CD4-positive, CD25-positive, alpha-beta regulatory T cell (primary cell): ENCODE measurements at regions not wholly inside any gene's neighbourhood (a gene's known extent, or its start where the extent isn't known, plus 50 kb on each side); places are given as distances from the start of the nearest gene placed in this dataset.

ENCODE experiments used
- ATAC-seq, 2 donors: fragments of 150-1000 bp; cut with Tn5 transposase; one replicate each; pipeline ENCODE4 v1.10.0; 2021; ENCODE audit warnings: low read depth in 2 of 2, moderate number of reproducible peaks in 2 of 2, moderate library complexity in 1 of 2
- DNase-seq, 3 donors: peaks; one replicate each; pipeline versions ENCODE4 v3.0.0 to v3.0.0-alpha.2; 2012 to 2022; ENCODE audit warnings: mixed read lengths in 1 of 3
- H3K27ac ChIP-seq: one replicate; pipeline ENCODE4 v1.7.0; 2013; ENCODE audit warnings: mild to moderate bottlenecking, low read length; ENCODE audit not compliant: insufficient read depth, poor library complexity, severe bottlenecking
- H3K27me3 ChIP-seq: one replicate; pipeline ENCODE4 v1.7.0; 2013; ENCODE audit warnings: low read length; ENCODE audit not compliant: control insufficient read depth, insufficient read depth
- H3K36me3 ChIP-seq: one replicate; pipeline ENCODE4 v1.7.0; 2013; ENCODE audit warnings: mild to moderate bottlenecking, low read length, moderate library complexity; ENCODE audit not compliant: control insufficient read depth, insufficient read depth
- H3K4me1 ChIP-seq: 2 replicates; pipeline ENCODE4 v1.7.0; 2013; ENCODE audit warnings: mild to moderate bottlenecking, low read length; ENCODE audit not compliant: insufficient read depth, control insufficient read depth, poor library complexity, severe bottlenecking
- H3K4me3 ChIP-seq: one replicate; pipeline ENCODE4 v1.7.0; 2013; ENCODE audit warnings: low read depth, mild to moderate bottlenecking, low read length, moderate library complexity
- H3K9me3 ChIP-seq, 2 experiments: 1 replicate in 1 of 2; 2 replicates in 1 of 2; pipeline ENCODE4 v1.7.0; 2013; ENCODE audit warnings: low read length in 2 of 2, mild to moderate bottlenecking in 1 of 2, moderate library complexity in 1 of 2; ENCODE audit not compliant: control insufficient read depth in 2 of 2
- H3K27ac Mint-ChIP-seq, 3 donors: one replicate each; pipeline ENCODE4 v1.8.0; 2020 to 2022; ENCODE audit warnings: mild to moderate bottlenecking in 3 of 3, mixed read lengths in 3 of 3, moderate library complexity in 2 of 3
- H3K27me3 Mint-ChIP-seq: one replicate; pipeline ENCODE4 v1.8.0; 2022; ENCODE audit warnings: mild to moderate bottlenecking, mixed read lengths
- H3K36me3 Mint-ChIP-seq: one replicate; pipeline ENCODE4 v1.8.0; 2020; ENCODE audit warnings: mixed read lengths
- H3K4me1 Mint-ChIP-seq, 4 donors: one replicate each; pipeline ENCODE4 v1.8.0; 2020 to 2022; ENCODE audit warnings: mixed read lengths in 4 of 4, mild to moderate bottlenecking in 1 of 4
- H3K4me3 Mint-ChIP-seq, 4 donors: one replicate each; pipeline ENCODE4 v1.8.0; 2020 to 2022; ENCODE audit warnings: mild to moderate bottlenecking in 4 of 4, mixed read lengths in 4 of 4, moderate library complexity in 3 of 4
- H3K9me3 Mint-ChIP-seq, 7 donors: one replicate each; pipeline ENCODE4 v1.8.0; 2020 to 2022; ENCODE audit warnings: mixed read lengths in 7 of 7, mild to moderate bottlenecking in 3 of 7, moderate library complexity in 2 of 7

DNA sequence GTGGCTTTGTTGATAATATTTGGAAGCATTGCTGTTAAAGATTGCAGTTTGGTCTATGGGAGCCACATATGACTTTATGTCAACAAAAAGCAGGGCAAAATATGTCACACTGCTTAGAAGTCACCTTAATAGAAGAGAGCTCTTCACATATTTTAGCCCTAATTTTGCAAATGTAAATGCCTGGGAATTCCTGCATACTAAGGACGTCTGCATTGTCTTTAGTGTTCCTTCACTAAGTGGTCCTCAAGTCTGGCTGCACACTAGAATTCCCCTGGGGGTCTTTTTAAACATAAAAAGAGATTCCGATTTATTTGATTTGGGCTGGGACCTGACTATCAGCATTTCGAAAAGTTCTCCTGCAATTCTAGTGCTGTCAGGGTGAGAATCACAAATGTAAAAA lies 495.1 kb upstream of the FAM241A start:
- Histone ChIP-seq H3K9me3 (no peaks in the 10 kb centered on the region), H3K4me1 (no peaks in the 10 kb centered on the region), H3K27me3 (no peaks in the 10 kb centered on the region), H3K36me3 (no peaks in the 10 kb centered on the region), H3K4me3 (no peak overlapping the region), H3K27ac (no peak overlapping the region)
- Mint-ChIP-seq H3K27ac (no peak overlapping the region), H3K4me1 (no peaks in the 10 kb centered on the region), H3K9me3 (peaks cover 0 to 5% (median 2%) of the 10 kb centered on the region in 7 donors), H3K27me3 (no peaks in the 10 kb centered on the region), H3K4me3 (no peak overlapping the region), H3K36me3 (no peaks in the 10 kb centered on the region)
- ATAC-seq (no peak), DNase-seq (no peak)

DNA sequence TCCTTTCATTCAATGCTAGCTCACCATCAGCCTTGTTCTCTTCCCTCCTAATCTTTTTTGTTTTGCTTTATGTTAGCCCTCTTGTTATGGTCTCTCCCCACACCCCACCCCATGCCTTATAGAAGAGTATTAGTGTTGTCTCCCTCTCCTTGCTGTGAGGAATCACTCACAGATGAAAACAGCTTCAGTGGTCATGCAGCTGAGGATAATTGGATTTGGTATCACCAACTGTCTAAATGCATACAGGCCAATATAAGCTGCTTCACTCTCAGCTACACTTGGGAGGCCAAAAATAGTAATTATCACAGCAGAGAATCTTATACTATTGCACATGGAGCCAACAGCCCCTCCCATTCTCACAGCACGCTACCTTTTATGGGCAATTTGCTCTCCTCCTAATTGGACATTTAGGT lies 494.6 kb upstream of the FAM241A start:
- Mint-ChIP-seq H3K4me3 (no peak overlapping the region), H3K4me1 (no peaks in the 10 kb centered on the region), H3K27me3 (no peaks in the 10 kb centered on the region), H3K9me3 (peaks cover 0 to 5% (median 2%) of the 10 kb centered on the region in 7 donors), H3K27ac (no peak overlapping the region), H3K36me3 (no peaks in the 10 kb centered on the region)
- H3K9me3 ChIP-seq: no peaks in the 10 kb centered on the region
- no peaks in the 10 kb centered on the region for H3K36me3 ChIP-seq
- ATAC-seq (no peak), DNase-seq (no peak)
- no peaks in the 10 kb centered on the region for H3K4me1 ChIP-seq
- no peak overlapping the region for H3K4me3 ChIP-seq
- no peak overlapping the region for H3K27ac ChIP-seq
- H3K27me3 ChIP-seq: no peaks in the 10 kb centered on the region

DNA sequence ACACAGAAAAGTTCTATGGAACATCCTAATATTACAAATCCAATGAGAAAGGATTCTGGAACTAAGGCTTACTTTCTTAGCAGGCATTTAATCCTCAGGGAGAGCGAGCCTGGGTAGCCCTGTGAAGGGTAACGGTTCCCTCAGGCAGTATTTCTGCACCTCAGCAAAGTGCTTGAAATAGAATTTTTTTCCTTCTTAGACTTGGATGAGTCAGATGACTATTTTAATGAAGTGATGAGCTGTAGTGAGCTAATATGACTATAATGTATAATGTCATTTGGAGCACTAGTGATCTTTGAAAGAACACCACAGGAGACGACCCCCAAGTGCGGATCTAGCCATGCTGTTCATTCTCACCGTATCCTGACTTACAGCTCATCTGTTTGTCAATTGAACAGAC lies 493.0 kb upstream of the FAM241A start:
- no peaks in the 10 kb centered on the region for H3K4me1 ChIP-seq
- no peak overlapping the region for H3K4me3 Mint-ChIP-seq
- no peaks in the 10 kb centered on the region for H3K9me3 ChIP-seq
- H3K27me3 ChIP-seq: no peaks in the 10 kb centered on the region
- H3K4me1 Mint-ChIP-seq: no peaks in the 10 kb centered on the region
- H3K36me3 ChIP-seq: no peaks in the 10 kb centered on the region
- H3K27ac ChIP-seq: no peak overlapping the region
- no peaks in the 10 kb centered on the region for H3K36me3 Mint-ChIP-seq
- no peak overlapping the region for H3K27ac Mint-ChIP-seq
- DNase-seq: no peak
- no peaks in the 10 kb centered on the region for H3K27me3 Mint-ChIP-seq
- no peak overlapping the region for H3K4me3 ChIP-seq
- peaks cover 0 to 4% (median 1%) of the 10 kb centered on the region in 7 donors for H3K9me3 Mint-ChIP-seq
- no peak for ATAC-seq

DNA sequence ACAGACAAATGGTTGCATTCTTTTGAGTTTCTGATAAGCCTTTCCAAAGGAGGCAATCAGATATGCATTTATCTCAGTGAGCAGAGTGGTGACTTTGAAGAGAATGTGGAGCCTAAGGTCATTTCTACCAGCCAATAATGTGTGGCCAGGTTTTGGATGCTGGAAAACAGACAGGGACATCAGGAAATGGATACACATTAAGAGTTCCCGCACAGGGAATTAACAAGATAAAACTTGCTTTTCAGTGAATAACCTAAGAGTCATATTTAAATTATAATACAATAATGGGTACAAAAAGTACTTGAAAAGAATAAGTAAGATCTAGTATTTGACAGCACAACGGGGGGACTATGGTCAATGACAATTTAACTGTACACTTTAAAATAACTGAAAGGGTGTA lies 492.3 kb upstream of the FAM241A start:
- Mint-ChIP-seq H3K27ac (no peak overlapping the region), H3K9me3 (peaks cover 0 to 4% (median 1%) of the 10 kb centered on the region in 7 donors), H3K27me3 (no peaks in the 10 kb centered on the region), H3K36me3 (no peaks in the 10 kb centered on the region), H3K4me3 (no peak overlapping the region), H3K4me1 (no peaks in the 10 kb centered on the region)
- no peak overlapping the region for H3K27ac ChIP-seq
- no peaks in the 10 kb centered on the region for H3K9me3 ChIP-seq
- no peaks in the 10 kb centered on the region for H3K4me1 ChIP-seq
- DNase-seq (no peak), ATAC-seq (no peak)
- H3K27me3 ChIP-seq: no peaks in the 10 kb centered on the region
- H3K36me3 ChIP-seq: no peaks in the 10 kb centered on the region
- no peak overlapping the region for H3K4me3 ChIP-seq

DNA sequence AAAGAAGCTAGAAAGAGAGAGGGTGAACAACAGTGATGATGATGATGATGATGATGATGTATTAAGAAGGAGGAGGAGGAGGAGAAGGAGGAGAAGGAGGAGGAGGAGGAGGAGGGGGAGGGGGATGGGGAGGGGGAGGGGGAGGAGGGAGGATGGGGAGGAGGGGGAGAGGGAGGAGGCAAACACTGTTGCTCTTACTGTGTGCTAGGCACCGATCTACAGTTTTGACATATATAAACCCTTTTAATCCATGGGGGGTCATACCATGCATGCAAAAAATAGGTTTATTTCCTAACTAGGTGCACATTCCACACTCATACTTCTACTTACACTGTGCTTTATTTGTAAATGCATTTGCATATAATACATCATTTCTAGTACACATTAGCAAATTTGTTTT lies 482.8 kb upstream of the FAM241A start:
- Mint-ChIP-seq H3K4me1 (no peaks in the 10 kb centered on the region), H3K4me3 (peak overlapping the region in 1 of 4 donors; percentile 51), H3K27ac (no peak overlapping the region), H3K36me3 (no peaks in the 10 kb centered on the region), H3K9me3 (peaks cover 0 to 7% (median 1%) of the 10 kb centered on the region in 7 donors), H3K27me3 (no peaks in the 10 kb centered on the region)
- Histone ChIP-seq H3K9me3 (no peaks in the 10 kb centered on the region), H3K27ac (no peak overlapping the region), H3K4me1 (no peaks in the 10 kb centered on the region), H3K27me3 (no peaks in the 10 kb centered on the region), H3K36me3 (no peaks in the 10 kb centered on the region), H3K4me3 (no peak overlapping the region)
- no peak for ATAC-seq
- no peak for DNase-seq

DNA sequence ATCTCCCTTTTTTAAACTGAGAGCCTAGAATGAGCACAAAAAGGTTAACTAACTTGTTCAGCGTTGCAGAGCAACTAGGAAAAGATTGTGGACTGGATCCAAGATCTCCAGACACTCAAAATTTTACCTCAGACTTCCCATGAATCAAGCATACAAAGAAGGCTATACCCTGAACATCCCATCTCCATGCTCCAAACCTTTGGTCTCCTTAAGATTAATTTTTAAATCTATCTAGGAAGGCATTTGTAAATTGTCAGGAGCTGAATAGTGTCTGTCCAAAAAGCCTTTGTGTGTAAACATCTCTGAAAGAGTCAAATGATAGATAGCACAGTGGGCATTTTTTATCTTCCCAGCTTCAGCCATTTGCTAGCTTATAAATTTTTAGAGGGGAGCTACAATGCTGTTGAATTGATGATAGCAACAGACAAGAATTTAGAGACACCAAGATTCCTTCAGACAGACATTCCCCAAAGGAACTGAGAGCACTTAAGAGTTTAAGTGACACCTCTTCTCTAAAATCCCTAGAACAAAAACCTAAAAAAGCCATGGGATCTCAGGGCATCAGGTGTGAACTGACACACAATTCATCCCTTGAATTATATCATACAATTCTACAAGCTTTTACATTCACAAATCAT lies 480.8 kb upstream of the FAM241A start:
- Mint-ChIP-seq H3K27me3 (no peaks in the 10 kb centered on the region), H3K4me3 (no peak overlapping the region), H3K4me1 (no peaks in the 10 kb centered on the region), H3K27ac (no peak overlapping the region), H3K9me3 (peaks cover 0 to 7% (median 3%) of the 10 kb centered on the region in 7 donors), H3K36me3 (no peaks in the 10 kb centered on the region)
- no peak for DNase-seq
- Histone ChIP-seq H3K27me3 (no peaks in the 10 kb centered on the region), H3K36me3 (no peaks in the 10 kb centered on the region), H3K9me3 (no peaks in the 10 kb centered on the region), H3K4me3 (no peak overlapping the region), H3K4me1 (no peaks in the 10 kb centered on the region), H3K27ac (no peak overlapping the region)
- ATAC-seq: no peak

DNA sequence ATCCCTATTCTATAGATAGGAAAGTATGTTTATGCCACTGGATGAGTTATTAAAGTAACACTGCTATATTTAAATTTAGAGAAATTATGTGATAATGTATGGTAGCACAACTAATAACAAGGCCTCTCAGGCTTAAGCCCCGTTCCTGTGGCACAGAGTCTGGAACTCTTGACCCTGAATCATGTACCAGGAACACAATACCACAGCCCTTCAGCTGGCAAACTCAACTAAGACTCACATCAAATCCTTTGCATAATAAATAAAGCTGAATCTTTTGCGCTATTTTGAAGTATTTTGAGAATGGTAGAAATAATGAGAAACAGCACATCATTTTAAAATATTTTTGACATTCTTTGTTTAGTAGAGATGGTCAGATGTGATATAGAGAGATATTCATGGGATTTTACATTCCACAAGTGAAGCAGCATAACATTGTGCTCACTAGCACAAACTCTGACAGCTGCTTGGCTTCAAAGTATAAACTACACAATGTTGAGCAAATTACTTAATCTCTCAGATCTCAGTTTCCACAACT lies 478.4 kb upstream of the FAM241A start:
- no peaks in the 10 kb centered on the region for H3K27me3 Mint-ChIP-seq
- DNase-seq (no peak), ATAC-seq (no peak)
- no peaks in the 10 kb centered on the region for H3K36me3 Mint-ChIP-seq
- Histone ChIP-seq H3K4me1 (no peaks in the 10 kb centered on the region), H3K27ac (no peak overlapping the region), H3K27me3 (no peaks in the 10 kb centered on the region), H3K36me3 (no peaks in the 10 kb centered on the region), H3K9me3 (no peaks in the 10 kb centered on the region), H3K4me3 (no peak overlapping the region)
- H3K9me3 Mint-ChIP-seq: peaks cover 0 to 5% (median 3%) of the 10 kb centered on the region in 7 donors
- no peaks in the 10 kb centered on the region for H3K4me1 Mint-ChIP-seq
- H3K4me3 Mint-ChIP-seq: no peak overlapping the region
- no peak overlapping the region for H3K27ac Mint-ChIP-seq

DNA sequence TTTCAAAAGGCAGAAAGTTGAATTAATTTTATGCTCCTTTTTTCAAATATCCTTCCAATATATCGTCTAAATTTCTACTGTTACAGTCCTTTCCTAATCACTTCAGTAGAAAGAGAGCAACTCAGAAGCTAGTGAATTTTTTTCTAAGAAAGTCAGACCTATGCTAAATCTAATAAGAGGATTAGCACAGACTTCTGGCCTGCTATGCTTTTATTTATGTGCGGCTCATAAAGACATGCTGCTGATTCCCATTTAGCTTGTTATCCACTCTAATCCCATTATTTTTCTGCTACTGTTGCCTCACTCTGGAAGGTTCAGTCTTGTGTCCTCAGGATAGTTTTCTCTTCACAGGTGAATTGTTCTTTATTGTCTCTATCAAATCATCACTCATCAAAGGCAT lies 473.5 kb upstream of the FAM241A start:
- no peak for DNase-seq
- no peaks in the 10 kb centered on the region for H3K27me3 ChIP-seq
- peaks cover 0 to 4% (median 0%) of the 10 kb centered on the region in 7 donors for H3K9me3 Mint-ChIP-seq
- H3K27me3 Mint-ChIP-seq: no peaks in the 10 kb centered on the region
- no peaks in the 10 kb centered on the region for H3K4me1 Mint-ChIP-seq
- no peak overlapping the region for H3K4me3 ChIP-seq
- no peaks in the 10 kb centered on the region for H3K4me1 ChIP-seq
- H3K4me3 Mint-ChIP-seq: no peak overlapping the region
- no peak for ATAC-seq
- no peaks in the 10 kb centered on the region for H3K9me3 ChIP-seq
- H3K36me3 ChIP-seq: no peaks in the 10 kb centered on the region
- no peak overlapping the region for H3K27ac Mint-ChIP-seq
- no peaks in the 10 kb centered on the region for H3K36me3 Mint-ChIP-seq
- no peak overlapping the region for H3K27ac ChIP-seq
